T-cell (primary cell): ENCODE measurements at regions not wholly inside any gene's neighbourhood (a gene's known extent, or its start where the extent isn't known, plus 50 kb on each side); places are given as distances from the start of the nearest gene placed in this dataset.

Experiments used
- ATAC-seq, 4 experiments: fragments of 200-7000 bp in 3 of 4; fragments of 150-1000 bp in 1 of 4; cut with Tn5 transposase; replicated peaks in 1 of 4; 1 replicate in 3 of 4; 2 replicates in 1 of 4; pipeline ENCODE4 v1.10.0; 2021; ENCODE audit warnings: moderate library complexity in 3 of 4, mild to moderate bottlenecking in 2 of 4, moderate number of reproducible peaks in 1 of 4
- CTCF ChIA-PET, 2 donors: fragments of 300-600 bp; sonication (Branson Sonifier 250); formaldehyde crosslinking; loops; one replicate each; lab custom pipeline; 2022; ENCODE audit warnings: antibody characterized with exemption in 2 of 2; lab: Charles Lee
- POLR2A ChIA-PET, 2 donors: fragments of 300-600 bp; sonication (Branson Sonifier 250); formaldehyde crosslinking; loops; one replicate each; lab custom pipeline; 2022; ENCODE audit warnings: antibody characterized with exemption in 2 of 2; lab: Charles Lee
- DNase-seq, 35 experiments: peaks; one replicate each; pipeline versions ENCODE4 v3.0.0 to v3.0.0-alpha.2; 2013 to 2023
- H3K27ac ChIP-seq: one replicate; pipeline ENCODE4 v1.5.1; 2013; ENCODE audit warnings: low read length
- H3K27me3 ChIP-seq, 2 experiments: replicated peaks in 1 of 2; 1 replicate in 1 of 2; 2 replicates in 1 of 2; pipeline versions ENCODE4 v1.6.1 to v1.7.0; 2013; ENCODE audit warnings: low read length in 1 of 2, mixed read lengths in 1 of 2; ENCODE audit not compliant: control insufficient read depth in 2 of 2, insufficient read depth in 2 of 2; ENCODE audit errors: extremely low read depth in 1 of 2
- H3K36me3 ChIP-seq, 2 donors: 1 replicate in 1 of 2; 2 replicates in 1 of 2; pipeline versions ENCODE4 v1.6.1 to v1.7.0; 2013; ENCODE audit warnings: low read length in 1 of 2; ENCODE audit not compliant: control insufficient read depth in 2 of 2, insufficient read depth in 1 of 2; ENCODE audit errors: extremely low read depth in 1 of 2
- H3K4me1 ChIP-seq, 2 experiments: 1 replicate in 1 of 2; 2 replicates in 1 of 2; pipeline versions ENCODE4 v1.6.1 to v1.7.0; 2013; ENCODE audit warnings: low read length in 2 of 2, mixed read lengths in 1 of 2; ENCODE audit not compliant: insufficient read depth in 2 of 2, control insufficient read depth in 1 of 2; ENCODE audit errors: extremely low read depth in 1 of 2
- H3K4me3 ChIP-seq, 2 donors: 1 replicate in 1 of 2; 2 replicates in 1 of 2; pipeline versions ENCODE4 v1.5.1 to v1.7.0; 2013; ENCODE audit warnings: mild to moderate bottlenecking in 2 of 2, low read length in 1 of 2, moderate library complexity in 1 of 2; ENCODE audit not compliant: control insufficient read depth in 1 of 2; ENCODE audit errors: extremely low read depth in 1 of 2
- H3K9me3 ChIP-seq: 2 replicates; pipeline ENCODE4 v1.7.0; 2013
- H3K27ac Mint-ChIP-seq, 2 donors: one replicate each; pipeline ENCODE4 v1.8.0; 2020 to 2021; ENCODE audit warnings: mild to moderate bottlenecking in 2 of 2, mixed read lengths in 2 of 2
- H3K27me3 Mint-ChIP-seq, 2 donors: one replicate each; pipeline ENCODE4 v1.8.0; 2021 to 2022; ENCODE audit warnings: mixed read lengths in 2 of 2
- H3K36me3 Mint-ChIP-seq: one replicate; pipeline ENCODE4 v1.8.0; 2021; ENCODE audit warnings: mixed read lengths
- H3K4me1 Mint-ChIP-seq, 3 donors: one replicate each; pipeline ENCODE4 v1.8.0; 2020 to 2022; ENCODE audit warnings: mixed read lengths in 3 of 3, mild to moderate bottlenecking in 1 of 3
- H3K4me3 Mint-ChIP-seq, 3 donors: one replicate each; pipeline ENCODE4 v1.8.0; 2020 to 2022; ENCODE audit warnings: mild to moderate bottlenecking in 3 of 3, mixed read lengths in 3 of 3, moderate library complexity in 3 of 3
- H3K9me3 Mint-ChIP-seq, 3 donors: one replicate each; pipeline ENCODE4 v1.8.0; 2020 to 2022; ENCODE audit warnings: mixed read lengths in 3 of 3
- WGBS: methylation state at CpG from one replicate; pipeline ENCODE4 v1.1.5; 2013; ENCODE audit warnings: missing lambda C conversion rate; ENCODE audit not compliant: insufficient coverage; 5-methylcytosine and 5-hydroxymethylcytosine counted together

- H3K9me3 ChIP-seq: no peaks in the 10 kb centered on the region
- no peak overlapping the region for H3K27ac ChIP-seq
- no peaks in the 10 kb centered on the region for H3K4me1 ChIP-seq
- H3K27me3 Mint-ChIP-seq: peaks cover 0 to 3% of the 10 kb centered on the region in 2 donors
- no peaks in the 10 kb centered on the region for H3K9me3 Mint-ChIP-seq
- H3K27ac Mint-ChIP-seq: no peak overlapping the region
- ATAC-seq: no peak
- no peak for DNase-seq
- H3K36me3 Mint-ChIP-seq: no peaks in the 10 kb centered on the region
- POLR2A ChIA-PET: no interaction called here
- H3K27me3 ChIP-seq: no peaks in the 10 kb centered on the region
- no peaks in the 10 kb centered on the region for H3K4me1 Mint-ChIP-seq
- WGBS: 100% methylated on average over 1 of the region's 2 CpGs
- H3K36me3 ChIP-seq: no peaks in the 10 kb centered on the region
- H3K4me3 ChIP-seq: no peak overlapping the region
- CTCF ChIA-PET: no interaction called here
- H3K4me3 Mint-ChIP-seq: no peak overlapping the region
Measured at GRCh38 chr10:24127516-24127915, 81.4 kb upstream of the KIAA1217 start.

DNA sequence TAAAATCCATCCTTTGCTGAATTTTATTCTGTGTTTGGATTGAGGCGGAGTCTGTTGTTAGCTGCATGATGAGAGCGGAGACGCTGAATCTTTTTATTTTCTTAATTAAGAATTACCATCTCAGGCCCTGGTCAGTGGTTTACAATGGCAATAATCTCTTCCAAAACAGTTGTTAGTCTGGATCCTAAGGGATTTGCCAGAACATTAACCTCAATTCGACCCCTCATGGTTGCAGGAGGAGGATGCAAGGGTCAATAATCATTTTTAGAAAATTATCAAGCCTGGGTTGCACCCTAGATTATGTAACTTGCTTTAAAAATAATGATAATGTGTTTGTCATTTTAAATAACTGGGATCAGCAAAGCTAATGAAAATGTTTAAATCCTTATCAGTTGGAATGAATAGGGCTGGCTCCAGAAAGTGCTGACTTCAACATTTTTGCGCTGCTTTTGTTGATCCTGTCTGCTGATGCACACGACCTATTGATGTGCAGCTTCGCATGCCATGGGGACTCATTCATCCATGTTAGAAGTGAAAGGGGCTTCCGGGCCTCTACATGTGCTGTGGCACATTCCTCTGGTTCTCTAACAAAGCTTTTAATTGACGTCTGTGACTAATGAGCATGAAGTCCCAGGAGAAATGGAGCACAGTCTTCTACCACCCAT is 80.7 kb upstream of the KIAA1217 start:
- Mint-ChIP-seq H3K9me3 (no peaks in the 10 kb centered on the region), H3K4me3 (no peak overlapping the region), H3K36me3 (no peaks in the 10 kb centered on the region), H3K27ac (no peak overlapping the region), H3K4me1 (no peaks in the 10 kb centered on the region), H3K27me3 (peaks cover 0 to 3% of the 10 kb centered on the region in 2 donors)
- Histone ChIP-seq H3K9me3 (no peaks in the 10 kb centered on the region), H3K27ac (no peak overlapping the region), H3K4me3 (no peak overlapping the region), H3K4me1 (no peaks in the 10 kb centered on the region), H3K36me3 (no peaks in the 10 kb centered on the region), H3K27me3 (no peaks in the 10 kb centered on the region)
- POLR2A ChIA-PET: no interaction called here
- CTCF ChIA-PET: no interaction called here
- ATAC-seq: no peak
- 80% methylated on average over 2 of the region's 9 CpGs for WGBS
- no peak for DNase-seq

DNA sequence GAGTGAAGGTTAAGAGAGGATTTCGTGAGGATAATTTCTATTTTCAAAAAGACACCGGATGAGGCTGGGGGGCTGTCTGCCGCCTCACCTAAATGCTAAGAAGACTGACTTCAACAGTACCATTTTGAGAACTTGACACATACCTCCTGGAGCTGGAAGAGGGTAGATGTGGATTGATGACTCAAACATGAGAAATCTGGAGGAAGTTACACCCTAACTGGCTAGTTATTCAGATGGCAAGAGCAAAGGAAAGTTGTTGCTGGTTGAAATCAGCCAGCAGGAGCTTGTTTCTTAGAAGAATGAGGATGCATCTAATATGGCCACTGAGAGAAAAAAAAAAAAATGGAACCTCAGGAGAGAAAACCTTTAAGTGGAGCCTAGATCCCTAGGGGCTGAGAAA is 76.2 kb upstream of the KIAA1217 start:
- no peaks in the 10 kb centered on the region for H3K4me1 Mint-ChIP-seq
- Histone ChIP-seq H3K36me3 (no peaks in the 10 kb centered on the region), H3K27ac (no peak overlapping the region), H3K4me3 (no peak overlapping the region), H3K27me3 (no peaks in the 10 kb centered on the region), H3K9me3 (no peaks in the 10 kb centered on the region), H3K4me1 (no peaks in the 10 kb centered on the region)
- no peak overlapping the region for H3K4me3 Mint-ChIP-seq
- peaks cover 0 to 5% (median 3%) of the 10 kb centered on the region in 3 donors for H3K9me3 Mint-ChIP-seq
- peaks cover 0 to 3% of the 10 kb centered on the region in 2 donors for H3K27me3 Mint-ChIP-seq
- ATAC-seq (no peak), DNase-seq (no peak)
- ChIA-PET CTCF (no interaction called here), POLR2A (no interaction called here)
- no peaks in the 10 kb centered on the region for H3K36me3 Mint-ChIP-seq
- WGBS: 67% methylated on average over 1 of the region's 3 CpGs
- no peak overlapping the region for H3K27ac Mint-ChIP-seq

DNA sequence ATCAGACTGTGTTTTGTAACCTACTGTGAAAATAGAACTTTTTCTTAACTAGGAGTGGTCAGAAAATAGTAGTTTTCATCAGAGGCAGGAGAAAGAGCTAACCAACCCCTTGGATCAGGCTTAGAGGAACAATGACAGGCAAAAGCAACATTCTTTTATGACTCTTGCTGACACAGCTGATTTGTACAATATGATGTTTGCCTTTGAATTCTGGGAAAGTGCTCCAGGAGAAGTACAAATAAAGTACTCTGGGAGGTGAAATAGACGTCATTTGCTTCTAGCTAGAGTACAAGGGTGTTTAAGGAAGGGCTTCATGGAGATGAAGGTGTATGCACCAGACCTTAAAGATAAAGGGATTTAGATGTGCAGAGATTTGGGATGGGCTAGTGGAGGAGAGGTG is 75.1 kb upstream of the KIAA1217 start:
- 0% methylated on average over 1 of the region's 1 CpG for WGBS
- no peaks in the 10 kb centered on the region for H3K4me1 Mint-ChIP-seq

GRCh38 chr10:24136070-24136469 is 72.9 kb upstream of the KIAA1217 start:
- peaks cover 0 to 9% (median 5%) of the 10 kb centered on the region in 3 donors for H3K9me3 Mint-ChIP-seq

More for the DNA sequence above, 75.1 kb upstream of the KIAA1217 start:
- Histone ChIP-seq H3K9me3 (no peaks in the 10 kb centered on the region), H3K27ac (no peak overlapping the region), H3K27me3 (no peaks in the 10 kb centered on the region), H3K36me3 (no peaks in the 10 kb centered on the region), H3K4me3 (no peak overlapping the region), H3K4me1 (no peaks in the 10 kb centered on the region)
- Mint-ChIP-seq H3K4me3 (no peak overlapping the region), H3K27ac (no peak overlapping the region), H3K36me3 (no peaks in the 10 kb centered on the region), H3K27me3 (peaks cover 0 to 3% of the 10 kb centered on the region in 2 donors), H3K9me3 (peaks cover 0 to 5% (median 3%) of the 10 kb centered on the region in 3 donors)
- DNase-seq: no peak
- ChIA-PET POLR2A (no interaction called here), CTCF (no interaction called here)
- ATAC-seq: no peak

GRCh38 chr10:24147321-24147720 is 61.6 kb upstream of the KIAA1217 start:
- DNase-seq: no peak
- Histone ChIP-seq H3K4me3 (no peak overlapping the region), H3K27me3 (no peaks in the 10 kb centered on the region), H3K4me1 (no peaks in the 10 kb centered on the region), H3K9me3 (no peaks in the 10 kb centered on the region), H3K27ac (no peak overlapping the region), H3K36me3 (no peaks in the 10 kb centered on the region)
- no peak for ATAC-seq
- H3K9me3 Mint-ChIP-seq: peaks cover 1 to 11% (median 4%) of the 10 kb centered on the region in 3 donors
- no peaks in the 10 kb centered on the region for H3K4me1 Mint-ChIP-seq
- ChIA-PET POLR2A (no interaction called here), CTCF (interaction anchor here in 1 of 2 donors (0.7 kb wide), 1 partner anchor 196 kb away, joined by 6 read pairs; no protein-coding TSS in a partner anchor)
- no peaks in the 10 kb centered on the region for H3K36me3 Mint-ChIP-seq
- H3K27me3 Mint-ChIP-seq: no peaks in the 10 kb centered on the region
- H3K27ac Mint-ChIP-seq: no peak overlapping the region
- no peak overlapping the region for H3K4me3 Mint-ChIP-seq
- 87% methylated on average over 4 of the region's 6 CpGs for WGBS

More at GRCh38 chr10:24136070-24136469, 72.9 kb upstream of the KIAA1217 start:
- Histone ChIP-seq H3K27me3 (no peaks in the 10 kb centered on the region), H3K27ac (no peak overlapping the region), H3K9me3 (no peaks in the 10 kb centered on the region), H3K4me3 (no peak overlapping the region), H3K36me3 (no peaks in the 10 kb centered on the region), H3K4me1 (no peaks in the 10 kb centered on the region)
- no peak for ATAC-seq
- DNase-seq: no peak
- Mint-ChIP-seq H3K27me3 (peaks cover 0 to 3% of the 10 kb centered on the region in 2 donors), H3K4me3 (no peak overlapping the region), H3K27ac (no peak overlapping the region), H3K4me1 (no peaks in the 10 kb centered on the region), H3K36me3 (no peaks in the 10 kb centered on the region)
- CTCF ChIA-PET: no interaction called here
- POLR2A ChIA-PET: no interaction called here
- 100% methylated on average over 2 of the region's 4 CpGs for WGBS
